GM12892 (cell line): ENCODE measurements at regions not wholly inside any gene's neighbourhood (a gene's known extent, or its start where the extent isn't known, plus 50 kb on each side); places are given as distances from the start of the nearest gene placed in this dataset.
A peak's percentile ranks its signal among the peaks of the same experiment; 100 is the strongest.
"Not testable (repeated sequence)": the region's sequence is repeated elsewhere in the genome, so short reads cannot be mapped to it uniquely, and the experiment has no call there.

Source experiments
- DNase-seq: peaks from one replicate; pipeline ENCODE4 v3.0.0; 2011; ENCODE audit not compliant: insufficient read length
- FAIRE-seq: peaks from 2 replicates; lab custom pipeline; 2011; peaks lifted over from hg19 to GRCh38; lab: Jason Lieb, UNC
- POLR2A ChIP-seq: IDR thresholded peaks from 2 replicates; pipeline ENCODE4 v1.6.1; 2011; ENCODE audit warnings: low read depth, low read length, control low read depth
- POLR2AphosphoS5 ChIP-seq: IDR thresholded peaks from 2 replicates; pipeline ENCODE4 v1.6.1; 2011; ENCODE audit warnings: low read depth, low read length, control low read depth
- TAF1 ChIP-seq: IDR thresholded peaks from 2 replicates; pipeline ENCODE4 v1.6.1; 2011; ENCODE audit warnings: low read depth, mild to moderate bottlenecking, control low read depth, low read length, borderline replicate concordance

DNA sequence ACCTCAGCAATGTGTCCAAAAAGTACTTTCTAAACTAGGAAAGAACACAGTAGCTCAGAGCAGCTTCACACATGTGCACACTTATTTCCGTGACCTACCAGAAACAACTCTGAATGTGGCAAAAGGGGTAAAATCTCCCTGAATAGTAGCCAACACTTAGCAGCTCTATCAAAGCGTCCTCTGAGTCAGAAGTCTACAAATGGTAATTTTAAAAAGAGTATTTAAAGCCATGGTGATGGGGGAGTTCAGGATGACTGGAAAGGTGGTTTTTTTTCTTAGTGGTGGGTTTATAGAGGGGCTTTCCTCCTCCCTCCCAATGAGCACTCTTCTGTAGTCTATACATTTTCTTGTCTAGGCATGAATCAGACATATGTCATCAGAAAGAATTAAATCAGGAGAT lies 223.8 kb upstream of the PRICKLE2 start:
- TF ChIP-seq POLR2A: 0 out of 2 replicates have a peak, but pooled peaks have one; percentile 30
- TF ChIP-seq POLR2AphosphoS5: no peak
- no peak for TF ChIP-seq TAF1
- FAIRE-seq (peak; percentile 92), DNase-seq (no peak)

GRCh38 chr3:64445944-64446300 lies 220.7 kb upstream of the PRICKLE2 start:
- TF ChIP-seq POLR2A: no peak
- TF ChIP-seq POLR2AphosphoS5: no peak
- TF ChIP-seq TAF1: no peak
- DNase-seq (no peak), FAIRE-seq (no peak)

- DNase-seq: peak; percentile 18
- TF ChIP-seq POLR2AphosphoS5 (no peak), TAF1 (no peak), POLR2A (no peak)
- no peak for FAIRE-seq
These were observed 220.1 kb upstream of the PRICKLE2 start for GRCh38 chr3:64445109-64445943.

DNA sequence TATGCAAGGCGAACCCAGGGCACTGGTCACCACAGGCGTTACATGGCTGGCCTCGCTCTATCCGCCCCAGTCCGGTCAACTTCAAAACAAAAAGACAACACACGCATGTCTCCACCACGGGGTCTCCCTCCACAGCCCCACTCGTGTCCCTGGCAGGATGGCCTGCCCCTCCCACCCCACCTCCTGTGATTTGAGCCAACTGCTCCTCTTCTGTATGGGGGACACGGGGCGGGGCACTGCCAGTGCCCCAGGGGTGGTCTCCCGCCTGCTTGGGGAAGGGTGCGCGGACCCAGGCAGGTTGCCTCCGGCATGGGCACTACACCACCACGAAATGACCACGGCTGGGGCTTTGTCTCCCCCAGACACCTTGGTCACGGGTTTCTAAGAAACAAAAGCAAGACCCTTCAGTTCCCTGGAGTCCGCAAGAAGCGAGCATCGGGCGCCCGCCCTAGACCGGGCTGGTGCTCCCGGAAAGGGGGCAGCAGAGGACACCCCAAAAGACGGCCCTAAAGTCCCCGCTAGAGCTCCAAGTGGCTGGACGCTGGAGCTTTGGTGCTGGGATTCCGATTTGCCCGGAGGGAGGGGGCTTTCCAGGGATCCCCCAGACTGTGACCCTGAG lies 219.3 kb upstream of the PRICKLE2 start:
- DNase-seq (no peak), FAIRE-seq (no peak)
- TF ChIP-seq POLR2AphosphoS5: no peak
- TF ChIP-seq POLR2A: no peak
- no peak for TF ChIP-seq TAF1

DNA sequence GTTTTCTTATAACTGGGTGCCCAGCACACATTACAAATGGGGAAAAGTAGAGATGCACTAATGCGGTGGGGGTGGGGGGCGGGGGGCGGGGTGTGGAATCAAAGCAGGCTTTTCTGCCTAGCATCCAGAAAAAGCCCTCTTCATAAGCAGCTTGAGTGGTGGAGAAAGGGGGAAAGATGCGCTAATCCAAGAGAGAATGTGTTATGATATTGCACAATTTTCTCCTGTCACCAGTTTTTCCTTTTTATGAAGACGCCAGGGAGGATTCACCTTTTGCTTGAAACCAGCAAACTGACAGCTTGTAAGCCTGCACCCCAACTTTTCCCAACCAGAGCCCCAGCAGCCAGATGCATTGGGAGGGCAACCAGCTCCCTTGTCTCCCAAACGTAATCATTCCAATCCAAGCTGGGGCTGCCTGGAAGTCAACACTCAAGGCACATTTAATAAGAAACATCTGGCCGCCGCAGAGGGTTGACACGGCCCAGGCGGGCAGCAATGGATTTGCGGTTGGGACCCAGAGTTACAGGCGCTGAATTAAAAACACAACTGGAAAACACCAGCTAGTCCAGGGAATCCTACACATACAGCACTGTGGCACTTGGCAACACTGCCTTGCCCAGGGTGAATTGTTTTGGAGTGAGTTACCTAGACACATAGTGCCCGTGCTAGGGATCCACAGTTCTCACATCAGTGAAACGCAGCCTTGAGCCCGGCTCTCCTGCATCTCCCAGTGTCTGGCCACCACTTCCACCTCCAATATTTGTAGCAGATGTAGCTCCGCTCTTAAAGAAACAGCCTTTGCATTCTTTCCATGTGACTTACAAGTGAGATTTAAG lies 218.5 kb upstream of the PRICKLE2 start:
- no peak for DNase-seq
- TF ChIP-seq TAF1: no peak
- no peak for TF ChIP-seq POLR2AphosphoS5
- no peak for TF ChIP-seq POLR2A
- no peak for FAIRE-seq

- TF ChIP-seq TAF1 (no peak), POLR2A (no peak)
- FAIRE-seq: no peak
- no peak for DNase-seq
These were observed 216.6 kb upstream of the PRICKLE2 start for GRCh38 chr3:64441861-64442260.

DNA sequence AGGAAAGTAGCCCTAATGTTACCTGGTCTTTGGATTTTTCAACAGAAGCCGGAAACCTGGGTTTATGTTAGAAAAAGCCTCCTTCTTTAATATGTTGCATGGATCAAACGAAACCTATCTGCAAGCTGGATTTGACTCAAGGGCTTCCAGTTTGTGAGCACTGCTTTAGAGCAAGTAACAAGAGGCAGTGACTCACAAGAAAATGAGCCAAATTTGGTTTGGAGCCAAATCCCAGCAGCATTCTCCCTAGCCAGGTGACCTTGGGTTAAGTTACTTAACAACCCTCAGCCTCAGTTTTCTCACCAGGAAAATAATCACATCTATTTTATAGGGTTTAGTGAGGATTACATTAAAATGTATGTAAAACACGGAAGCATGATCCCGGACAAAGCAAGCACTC lies 215.2 kb upstream of the PRICKLE2 start:
- no peak for DNase-seq

DNA sequence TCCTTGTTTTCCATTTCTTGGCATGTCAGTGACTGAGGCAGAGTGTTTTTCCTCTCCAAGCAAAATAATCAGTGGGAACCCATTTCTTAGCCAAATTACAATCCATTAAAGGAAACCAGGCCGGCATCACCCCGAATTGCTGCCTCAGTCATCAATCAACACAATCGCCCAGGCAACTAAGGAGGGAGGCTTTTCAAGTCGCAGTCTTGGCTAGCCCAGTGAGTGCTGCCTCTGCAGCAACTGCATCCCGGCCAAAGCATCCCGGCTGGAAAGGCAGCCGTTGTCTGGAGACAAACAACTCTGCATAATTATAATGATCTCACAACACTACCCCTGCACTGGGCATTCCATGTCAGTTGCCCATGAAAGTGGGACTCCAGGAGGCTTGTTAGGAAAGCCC lies 213.5 kb upstream of the PRICKLE2 start:
- no peak for DNase-seq
- FAIRE-seq: no peak
- TF ChIP-seq POLR2AphosphoS5: no peak
- no peak for TF ChIP-seq TAF1
- TF ChIP-seq POLR2A: no peak

More for the DNA sequence above, 215.2 kb upstream of the PRICKLE2 start:
- TF ChIP-seq POLR2AphosphoS5 (no peak), TAF1 (no peak), POLR2A (no peak)
- FAIRE-seq: no peak

DNA sequence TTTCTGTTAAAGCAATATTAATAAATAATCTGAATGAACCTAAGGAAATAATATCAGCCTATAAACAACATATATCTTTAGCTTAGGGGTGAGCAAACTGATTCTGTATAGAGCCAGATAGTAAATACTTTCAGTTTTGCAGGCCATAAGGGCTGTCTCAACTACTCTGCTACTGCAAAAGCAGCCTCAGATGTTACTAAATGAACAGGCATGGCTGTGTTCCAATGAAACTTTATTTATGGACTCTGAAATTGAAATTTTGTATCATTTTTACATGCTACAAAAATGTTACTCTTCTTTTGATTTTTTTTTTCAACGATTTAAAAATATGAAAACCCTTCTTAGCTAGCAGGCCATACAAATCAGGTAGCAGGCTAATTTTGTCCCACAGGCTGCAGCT lies 212.8 kb upstream of the PRICKLE2 start:
- FAIRE-seq: no peak
- no peak for TF ChIP-seq POLR2A
- DNase-seq: no peak

DNA sequence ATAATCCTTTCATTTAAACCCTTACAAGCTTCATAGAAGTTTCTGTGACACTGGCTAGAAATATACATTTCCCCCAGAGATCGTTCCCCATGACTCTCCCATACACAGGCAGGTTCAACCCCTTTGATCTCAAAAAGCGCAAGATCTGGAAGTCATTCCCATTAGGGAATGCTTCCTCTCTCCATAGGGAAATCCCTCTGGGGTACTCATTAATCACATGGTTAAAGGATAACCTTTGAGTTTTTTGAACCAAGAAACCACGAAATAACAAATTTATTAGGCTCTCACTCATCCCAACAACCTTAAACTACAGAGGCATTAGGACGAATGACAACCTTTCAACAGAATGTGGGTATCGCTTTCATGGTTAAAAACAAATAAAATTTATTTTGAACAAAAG lies 211.9 kb upstream of the PRICKLE2 start:
- DNase-seq (no peak), FAIRE-seq (no peak)
- TF ChIP-seq POLR2A (no peak), TAF1 (no peak), POLR2AphosphoS5 (no peak)

GRCh38 chr3:64435023-64435422 lies 209.8 kb upstream of the PRICKLE2 start:
- not testable (repeated sequence) for FAIRE-seq, DNase-seq
